ENCODE measurements at regions not wholly inside any gene's neighbourhood (a gene's known extent, or its start where the extent isn't known, plus 50 kb on each side); places are given as distances from the start of the nearest gene placed in this dataset.

- Histone ChIP-seq H3K27me3 (no peaks in the 10 kb centered on the region), H3K27ac (no peak overlapping the region), H3K36me3 (no peaks in the 10 kb centered on the region), H3K4me3 (no peak overlapping the region), H3K4me1 (no peaks in the 10 kb centered on the region), H3K9me3 (no peaks in the 10 kb centered on the region)
- ATAC-seq (no peak), DNase-seq (no peak)
- intact Hi-C loops (cut with DNase I): no loop called here
- TF ChIP-seq, protein P1, sequence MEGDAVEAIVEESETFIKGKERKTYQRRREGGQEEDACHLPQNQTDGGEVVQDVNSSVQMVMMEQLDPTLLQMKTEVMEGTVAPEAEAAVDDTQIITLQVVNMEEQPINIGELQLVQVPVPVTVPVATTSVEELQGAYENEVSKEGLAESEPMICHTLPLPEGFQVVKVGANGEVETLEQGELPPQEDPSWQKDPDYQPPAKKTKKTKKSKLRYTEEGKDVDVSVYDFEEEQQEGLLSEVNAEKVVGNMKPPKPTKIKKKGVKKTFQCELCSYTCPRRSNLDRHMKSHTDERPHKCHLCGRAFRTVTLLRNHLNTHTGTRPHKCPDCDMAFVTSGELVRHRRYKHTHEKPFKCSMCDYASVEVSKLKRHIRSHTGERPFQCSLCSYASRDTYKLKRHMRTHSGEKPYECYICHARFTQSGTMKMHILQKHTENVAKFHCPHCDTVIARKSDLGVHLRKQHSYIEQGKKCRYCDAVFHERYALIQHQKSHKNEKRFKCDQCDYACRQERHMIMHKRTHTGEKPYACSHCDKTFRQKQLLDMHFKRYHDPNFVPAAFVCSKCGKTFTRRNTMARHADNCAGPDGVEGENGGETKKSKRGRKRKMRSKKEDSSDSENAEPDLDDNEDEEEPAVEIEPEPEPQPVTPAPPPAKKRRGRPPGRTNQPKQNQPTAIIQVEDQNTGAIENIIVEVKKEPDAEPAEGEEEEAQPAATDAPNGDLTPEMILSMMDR (IDR thresholded peaks at IDR 0.05): no peak
- 69 to 81% methylated on average over 6 of the region's 6 CpGs for WGBS, 2 donors
These were observed 389.8 kb downstream of the LNPK start for GRCh38 chr2:175612280-175612679.

GRCh38 chr2:175606010-175606841, 395.8 kb downstream of the LNPK start:
- WGBS, 2 donors: 58 to 61% methylated on average over 12 of the region's 12 CpGs
- ATAC-seq (no peak), DNase-seq (no peak)
- Histone ChIP-seq H3K9me3 (peaks cover 0 to 5% (median 0%) of the 10 kb centered on the region in 11 donors), H3K36me3 (no peaks in the 10 kb centered on the region), H3K27ac (no peak overlapping the region), H3K27me3 (no peaks in the 10 kb centered on the region), H3K4me1 (no peaks in the 10 kb centered on the region), H3K4me3 (no peak overlapping the region)
- TF ChIP-seq, protein P1 (IDR thresholded peaks at IDR 0.05): no peak
- intact Hi-C loops (cut with DNase I): no loop called here

- 72 to 78% methylated on average over 5 of the region's 5 CpGs for WGBS, 2 donors
- Histone ChIP-seq H3K9me3 (peaks cover 0 to 5% (median 0%) of the 10 kb centered on the region in 11 donors), H3K4me1 (peaks cover 0 to under 1% (median 0%) of the 10 kb centered on the region in 9 donors), H3K36me3 (no peaks in the 10 kb centered on the region), H3K27ac (no peak overlapping the region), H3K4me3 (no peak overlapping the region), H3K27me3 (no peaks in the 10 kb centered on the region)
- intact Hi-C loops (cut with DNase I): no loop called here
- DNase-seq (no peak), ATAC-seq (no peak)
- TF ChIP-seq, protein P1 (IDR thresholded peaks at IDR 0.05): no peak
These were observed 396.4 kb downstream of the LNPK start for GRCh38 chr2:175605640-175606009.

GRCh38 chr2:175601969-175602368, 400.1 kb downstream of the LNPK start:
- Histone ChIP-seq H3K27ac (no peak overlapping the region), H3K4me1 (peaks cover 0 to 11% (median 4%) of the 10 kb centered on the region in 9 donors), H3K36me3 (no peaks in the 10 kb centered on the region), H3K27me3 (no peaks in the 10 kb centered on the region), H3K9me3 (peaks cover 0 to 5% (median 0%) of the 10 kb centered on the region in 11 donors), H3K4me3 (no peak overlapping the region)
- WGBS, 2 donors: 57 to 59% methylated on average over 1 of the region's 1 CpG
- no peak for ATAC-seq
- DNase-seq: no peak
- TF ChIP-seq, protein P1 (IDR thresholded peaks at IDR 0.05): no peak
- intact Hi-C loops (cut with DNase I): no loop called here
